ENCODE measurements at regions not wholly inside any gene's neighbourhood (a gene's known extent, or its start where the extent isn't known, plus 50 kb on each side); places are given as distances from the start of the nearest gene placed in this dataset.

GRCh38 chr3:5035113-5035512 lies 55.9 kb downstream of the BHLHE40 start:
- H3K4me3 Mint-ChIP-seq (ENCODE audit: unreplicated experiment): no peak overlapping the region
- H3K4me1 Mint-ChIP-seq (ENCODE audit: low read depth, unreplicated experiment): peaks cover 7% of the 10 kb centered on the region
- no peaks in the 10 kb centered on the region for H3K36me3 Mint-ChIP-seq (ENCODE audit: unreplicated experiment)
- no peak overlapping the region for H3K27ac Mint-ChIP-seq (ENCODE audit: unreplicated experiment)
- peaks cover 2% of the 10 kb centered on the region for H3K27me3 Mint-ChIP-seq (ENCODE audit: unreplicated experiment)
- DNase-seq: no peak
- H3K9me3 Mint-ChIP-seq (ENCODE audit: unreplicated experiment): peaks cover 2% of the 10 kb centered on the region
- no peak for TF ChIP-seq CTCF (IDR thresholded peaks at IDR 0.05; ENCODE audit: partially characterized antibody, unreplicated experiment)

GRCh38 chr3:5035692-5036391 lies 56.6 kb downstream of the BHLHE40 start:
- Mint-ChIP-seq H3K4me1 (ENCODE audit: low read depth, unreplicated experiment) (peaks cover 7% of the 10 kb centered on the region), H3K9me3 (ENCODE audit: unreplicated experiment) (peaks cover 2% of the 10 kb centered on the region), H3K27me3 (ENCODE audit: unreplicated experiment) (peaks cover 2% of the 10 kb centered on the region), H3K27ac (ENCODE audit: unreplicated experiment) (no peak overlapping the region), H3K36me3 (ENCODE audit: unreplicated experiment) (no peaks in the 10 kb centered on the region), H3K4me3 (ENCODE audit: unreplicated experiment) (no peak overlapping the region)
- DNase-seq: no peak
- no peak for TF ChIP-seq CTCF (IDR thresholded peaks at IDR 0.05; ENCODE audit: partially characterized antibody, unreplicated experiment)

GRCh38 chr3:5036392-5036766 lies 57.1 kb downstream of the BHLHE40 start:
- Mint-ChIP-seq H3K36me3 (ENCODE audit: unreplicated experiment) (no peaks in the 10 kb centered on the region), H3K4me1 (ENCODE audit: low read depth, unreplicated experiment) (peaks cover 7% of the 10 kb centered on the region), H3K9me3 (ENCODE audit: unreplicated experiment) (peaks cover 2% of the 10 kb centered on the region), H3K4me3 (ENCODE audit: unreplicated experiment) (no peak overlapping the region), H3K27ac (ENCODE audit: unreplicated experiment) (no peak overlapping the region), H3K27me3 (ENCODE audit: unreplicated experiment) (peaks cover 2% of the 10 kb centered on the region)
- TF ChIP-seq CTCF (IDR thresholded peaks at IDR 0.05; ENCODE audit: partially characterized antibody, unreplicated experiment): no peak
- DNase-seq: no peak

- no peak for TF ChIP-seq CTCF (IDR thresholded peaks at IDR 0.05; ENCODE audit: partially characterized antibody, unreplicated experiment)
- Mint-ChIP-seq H3K9me3 (ENCODE audit: unreplicated experiment) (peaks cover 2% of the 10 kb centered on the region), H3K4me1 (ENCODE audit: low read depth, unreplicated experiment) (peaks cover 7% of the 10 kb centered on the region), H3K4me3 (ENCODE audit: unreplicated experiment) (no peak overlapping the region), H3K36me3 (ENCODE audit: unreplicated experiment) (no peaks in the 10 kb centered on the region), H3K27me3 (ENCODE audit: unreplicated experiment) (peaks cover 2% of the 10 kb centered on the region), H3K27ac (ENCODE audit: unreplicated experiment) (no peak overlapping the region)
- no peak for DNase-seq
Measured at GRCh38 chr3:5036858-5037257, 57.6 kb downstream of the BHLHE40 start.

GRCh38 chr3:5039585-5039984 lies 60.3 kb downstream of the BHLHE40 start:
- Mint-ChIP-seq H3K9me3 (ENCODE audit: unreplicated experiment) (peaks cover 2% of the 10 kb centered on the region), H3K36me3 (ENCODE audit: unreplicated experiment) (no peaks in the 10 kb centered on the region), H3K27me3 (ENCODE audit: unreplicated experiment) (peaks cover 4% of the 10 kb centered on the region), H3K27ac (ENCODE audit: unreplicated experiment) (no peak overlapping the region), H3K4me1 (ENCODE audit: low read depth, unreplicated experiment) (peaks cover 7% of the 10 kb centered on the region), H3K4me3 (ENCODE audit: unreplicated experiment) (no peak overlapping the region)
- no peak for DNase-seq
- TF ChIP-seq CTCF (IDR thresholded peaks at IDR 0.05; ENCODE audit: partially characterized antibody, unreplicated experiment): no peak

Data from glutamatergic neuron (in vitro differentiated cells).